ENCODE measurements at regions not wholly inside any gene's neighbourhood (a gene's known extent, or its start where the extent isn't known, plus 50 kb on each side); places are given as distances from the start of the nearest gene placed in this dataset.

DNA sequence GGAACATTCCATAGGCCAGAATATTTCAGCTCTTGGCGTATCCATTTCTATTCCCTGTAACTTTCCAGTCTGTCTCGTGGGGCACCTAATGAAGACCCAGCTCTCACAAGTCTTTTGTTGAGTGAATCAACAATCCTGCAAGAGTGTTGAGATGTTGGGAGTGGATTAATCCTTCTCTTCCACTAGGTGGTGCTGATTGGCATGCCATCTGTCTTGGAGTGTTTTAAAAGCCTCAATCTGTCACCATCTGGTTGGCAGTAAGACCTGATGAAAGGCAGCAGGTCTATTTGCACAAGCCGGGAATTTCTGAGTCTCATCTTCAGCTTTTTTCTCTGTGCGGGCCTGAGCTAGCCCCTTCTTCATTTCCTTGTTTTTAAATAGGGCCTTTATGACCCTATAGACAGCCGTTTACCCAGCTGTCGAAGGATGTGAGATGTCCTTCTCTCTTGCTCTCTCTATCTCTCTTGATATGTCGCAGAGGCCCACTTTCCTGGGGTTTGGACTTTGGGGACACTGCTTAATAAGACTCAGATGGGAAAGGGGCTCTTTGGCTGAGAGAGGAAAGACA, 180.5 kb downstream of the ZNF365 start:
- H3K4me1 Mint-ChIP-seq (ENCODE audit: low read depth): no peaks in the 10 kb centered on the region
- H3K27ac Mint-ChIP-seq: no peak overlapping the region
- H3K9me3 Mint-ChIP-seq (ENCODE audit: low read depth): no peaks in the 10 kb centered on the region
- peaks cover 4% of the 10 kb centered on the region for H3K27me3 Mint-ChIP-seq
- H3K36me3 Mint-ChIP-seq: no peaks in the 10 kb centered on the region
- no peak overlapping the region for H3K4me3 Mint-ChIP-seq

DNA sequence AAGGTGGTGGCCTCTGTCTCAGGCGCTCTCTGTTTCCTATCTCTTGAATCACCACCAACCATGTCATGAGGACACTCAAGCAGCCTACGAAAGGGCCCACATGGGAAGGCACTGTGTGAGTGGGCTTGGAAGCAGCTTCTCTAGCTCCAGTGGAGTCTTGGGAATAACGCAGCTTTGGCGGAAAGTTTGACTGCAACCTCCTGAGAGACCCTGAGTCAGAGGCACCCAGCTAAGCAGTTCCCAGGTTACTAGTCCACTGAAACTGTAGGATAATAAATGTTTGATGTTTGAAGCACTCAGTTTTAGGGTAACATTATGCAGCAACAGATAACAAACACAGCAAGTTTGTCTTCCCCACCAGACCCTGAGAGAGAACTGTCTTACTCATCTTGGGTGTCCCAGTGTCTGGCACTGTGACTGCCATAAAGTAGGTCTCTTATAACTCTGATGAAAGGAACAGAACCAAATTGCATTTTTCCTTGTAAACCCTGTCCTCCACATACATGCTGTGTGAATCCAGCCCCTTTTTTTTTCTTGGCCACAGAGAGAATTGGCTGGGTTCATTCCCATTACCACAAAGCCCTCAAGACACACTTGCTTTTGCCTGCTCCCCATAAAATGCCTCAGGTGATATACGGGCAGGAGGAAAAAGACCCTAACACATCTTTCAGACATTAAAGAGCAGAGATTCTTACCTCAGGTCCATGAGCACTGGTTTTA, 185.5 kb downstream of the ZNF365 start:
- H3K4me1 Mint-ChIP-seq (ENCODE audit: low read depth): no peaks in the 10 kb centered on the region
- H3K9me3 Mint-ChIP-seq (ENCODE audit: low read depth): no peaks in the 10 kb centered on the region
- H3K27ac Mint-ChIP-seq: no peak overlapping the region
- no peak overlapping the region for H3K4me3 Mint-ChIP-seq
- peaks cover 4% of the 10 kb centered on the region for H3K27me3 Mint-ChIP-seq
- H3K36me3 Mint-ChIP-seq: no peaks in the 10 kb centered on the region

- H3K36me3 Mint-ChIP-seq: no peaks in the 10 kb centered on the region
- no peak overlapping the region for H3K27ac Mint-ChIP-seq
- H3K9me3 Mint-ChIP-seq (ENCODE audit: low read depth): no peaks in the 10 kb centered on the region
- H3K27me3 Mint-ChIP-seq: peaks cover 4% of the 10 kb centered on the region
- no peak overlapping the region for H3K4me3 Mint-ChIP-seq
- no peaks in the 10 kb centered on the region for H3K4me1 Mint-ChIP-seq (ENCODE audit: low read depth)
Measured at GRCh38 chr10:62560201-62560819, 186.1 kb downstream of the ZNF365 start.

DNA sequence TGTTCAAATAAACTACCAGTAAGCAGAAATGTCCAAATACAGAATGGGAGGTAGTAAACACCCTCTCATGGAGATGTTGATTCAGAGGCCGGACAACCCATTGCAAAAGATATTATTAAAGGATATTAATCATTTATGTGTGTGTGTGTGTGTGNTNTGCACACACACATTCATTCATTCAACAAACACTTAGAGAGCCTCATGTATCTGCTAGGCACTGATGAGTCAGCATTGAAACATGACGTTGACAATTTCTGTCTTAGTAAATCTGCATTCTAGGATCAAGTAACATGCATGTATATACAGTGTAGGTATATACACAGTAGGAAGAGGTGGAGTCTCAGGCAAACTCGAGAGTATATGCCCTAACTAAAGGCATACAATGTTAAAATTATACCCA, 187.0 kb downstream of the ZNF365 start:
- Mint-ChIP-seq H3K4me1 (ENCODE audit: low read depth) (no peaks in the 10 kb centered on the region), H3K4me3 (no peak overlapping the region), H3K27ac (no peak overlapping the region), H3K27me3 (peaks cover under 1% of the 10 kb centered on the region), H3K9me3 (ENCODE audit: low read depth) (no peaks in the 10 kb centered on the region), H3K36me3 (no peaks in the 10 kb centered on the region)

DNA sequence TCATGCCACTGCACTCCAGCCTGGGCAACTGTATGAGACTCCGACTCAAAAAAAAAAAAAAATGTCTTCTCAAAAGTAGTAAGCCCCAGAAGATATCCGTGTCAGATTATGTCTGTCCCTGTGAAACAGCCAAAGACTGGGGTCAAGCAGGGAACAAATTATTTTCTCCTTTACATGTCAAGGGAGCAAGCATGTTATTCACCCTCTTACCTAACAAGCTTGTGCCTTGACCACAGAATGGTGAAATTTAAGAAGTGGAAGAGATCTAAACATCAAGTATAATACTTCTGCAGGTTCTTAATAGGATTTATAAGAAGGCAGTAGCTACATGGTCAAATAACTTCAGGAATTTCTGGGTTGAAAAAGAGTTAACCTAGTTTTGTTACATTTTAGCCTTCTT, 187.9 kb downstream of the ZNF365 start:
- H3K27me3 Mint-ChIP-seq: no peaks in the 10 kb centered on the region
- no peaks in the 10 kb centered on the region for H3K9me3 Mint-ChIP-seq (ENCODE audit: low read depth)
- H3K4me1 Mint-ChIP-seq (ENCODE audit: low read depth): no peaks in the 10 kb centered on the region
- H3K4me3 Mint-ChIP-seq: no peak overlapping the region
- no peaks in the 10 kb centered on the region for H3K36me3 Mint-ChIP-seq
- H3K27ac Mint-ChIP-seq: no peak overlapping the region

- Mint-ChIP-seq H3K9me3 (ENCODE audit: low read depth) (no peaks in the 10 kb centered on the region), H3K27me3 (no peaks in the 10 kb centered on the region), H3K27ac (no peak overlapping the region), H3K36me3 (no peaks in the 10 kb centered on the region), H3K4me3 (no peak overlapping the region), H3K4me1 (ENCODE audit: low read depth) (no peaks in the 10 kb centered on the region)
Measured at GRCh38 chr10:62562795-62563194, 188.6 kb downstream of the ZNF365 start.

DNA sequence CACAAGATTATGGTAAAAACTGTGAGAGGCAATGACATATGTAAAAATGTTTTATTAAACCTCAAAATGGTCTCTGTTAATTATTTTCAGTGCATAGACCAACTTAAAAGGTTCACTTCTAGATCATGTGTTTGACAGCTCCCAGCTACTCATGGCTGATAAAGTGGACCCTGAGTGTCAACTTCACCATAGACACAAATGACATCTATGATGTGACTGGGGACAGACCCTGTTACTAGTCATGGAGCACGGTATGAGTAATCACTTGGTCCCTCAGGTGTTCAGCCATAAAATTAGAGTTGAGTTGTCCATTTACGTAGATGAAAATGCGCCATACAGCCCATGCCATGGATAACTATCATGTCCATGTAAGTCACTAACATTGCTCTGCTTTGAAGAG, 199.8 kb downstream of the ZNF365 start:
- H3K27me3 Mint-ChIP-seq: no peaks in the 10 kb centered on the region
- no peak overlapping the region for H3K27ac Mint-ChIP-seq
- no peak overlapping the region for H3K4me3 Mint-ChIP-seq
- no peaks in the 10 kb centered on the region for H3K9me3 Mint-ChIP-seq (ENCODE audit: low read depth)
- H3K4me1 Mint-ChIP-seq (ENCODE audit: low read depth): no peaks in the 10 kb centered on the region
- no peaks in the 10 kb centered on the region for H3K36me3 Mint-ChIP-seq

- Mint-ChIP-seq H3K27me3 (no peaks in the 10 kb centered on the region), H3K9me3 (ENCODE audit: low read depth) (no peaks in the 10 kb centered on the region), H3K4me3 (no peak overlapping the region), H3K4me1 (ENCODE audit: low read depth) (no peaks in the 10 kb centered on the region), H3K36me3 (no peaks in the 10 kb centered on the region), H3K27ac (no peak overlapping the region)
Measured at GRCh38 chr10:62577076-62577475, 202.9 kb downstream of the ZNF365 start.

DNA sequence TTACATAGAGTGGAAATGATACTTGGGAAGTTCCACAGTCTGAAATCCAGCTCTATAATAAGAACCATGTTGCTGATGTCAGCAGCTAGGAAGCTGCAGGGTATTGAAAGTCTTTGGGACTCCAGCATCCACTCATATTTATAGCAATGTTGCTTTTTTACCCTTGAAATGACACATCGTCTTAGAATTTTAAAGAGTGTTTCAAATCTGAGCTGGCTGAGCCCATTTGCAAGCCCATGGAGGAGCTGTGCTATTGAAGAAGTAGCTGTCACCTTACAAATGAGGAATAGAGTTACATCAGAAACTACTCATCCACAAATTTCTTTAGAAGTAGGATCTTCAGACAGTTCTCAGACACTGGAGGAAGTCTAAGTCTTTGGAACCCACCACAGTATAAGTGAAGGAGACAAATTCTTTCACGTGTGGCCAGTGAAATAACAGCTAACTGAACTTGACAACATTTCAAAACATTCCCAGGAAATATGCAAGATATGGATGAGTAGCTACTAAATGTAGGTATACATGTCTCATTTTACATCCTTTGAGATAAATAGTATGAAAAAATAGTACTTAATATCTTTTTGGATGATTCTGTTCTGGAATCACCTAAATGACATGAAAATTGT, 203.6 kb downstream of the ZNF365 start:
- Mint-ChIP-seq H3K4me1 (ENCODE audit: low read depth) (no peaks in the 10 kb centered on the region), H3K36me3 (no peaks in the 10 kb centered on the region), H3K27ac (no peak overlapping the region), H3K4me3 (no peak overlapping the region), H3K9me3 (ENCODE audit: low read depth) (no peaks in the 10 kb centered on the region), H3K27me3 (no peaks in the 10 kb centered on the region)

GRCh38 chr10:62578301-62578700, 204.1 kb downstream of the ZNF365 start:
- no peaks in the 10 kb centered on the region for H3K9me3 Mint-ChIP-seq (ENCODE audit: low read depth)
- no peaks in the 10 kb centered on the region for H3K4me1 Mint-ChIP-seq (ENCODE audit: low read depth)
- H3K4me3 Mint-ChIP-seq: no peak overlapping the region
- H3K27me3 Mint-ChIP-seq: no peaks in the 10 kb centered on the region
- no peaks in the 10 kb centered on the region for H3K36me3 Mint-ChIP-seq
- H3K27ac Mint-ChIP-seq: no peak overlapping the region

DNA sequence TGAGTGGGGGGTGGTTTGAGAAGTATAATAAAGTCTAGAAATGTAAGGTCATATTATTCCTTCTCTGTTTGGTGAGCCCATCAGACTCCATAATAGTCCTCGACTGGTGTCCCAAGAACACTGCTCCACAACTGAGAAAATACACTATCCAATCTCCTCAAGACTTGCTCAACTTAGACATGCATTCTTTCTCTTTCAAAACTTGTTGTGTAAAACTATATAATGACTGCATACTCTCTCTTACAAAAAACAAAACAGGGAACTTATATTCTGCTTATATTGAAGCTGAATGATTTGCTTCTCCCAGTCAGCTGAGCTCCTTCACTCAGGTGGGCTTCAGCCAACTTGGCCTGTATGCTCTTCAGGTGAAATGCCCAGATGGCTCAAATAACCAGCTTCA, 204.7 kb downstream of the ZNF365 start:
- H3K4me1 Mint-ChIP-seq (ENCODE audit: low read depth): no peaks in the 10 kb centered on the region
- H3K4me3 Mint-ChIP-seq: no peak overlapping the region
- H3K27ac Mint-ChIP-seq: no peak overlapping the region
- H3K27me3 Mint-ChIP-seq: no peaks in the 10 kb centered on the region
- no peaks in the 10 kb centered on the region for H3K9me3 Mint-ChIP-seq (ENCODE audit: low read depth)
- no peaks in the 10 kb centered on the region for H3K36me3 Mint-ChIP-seq

DNA sequence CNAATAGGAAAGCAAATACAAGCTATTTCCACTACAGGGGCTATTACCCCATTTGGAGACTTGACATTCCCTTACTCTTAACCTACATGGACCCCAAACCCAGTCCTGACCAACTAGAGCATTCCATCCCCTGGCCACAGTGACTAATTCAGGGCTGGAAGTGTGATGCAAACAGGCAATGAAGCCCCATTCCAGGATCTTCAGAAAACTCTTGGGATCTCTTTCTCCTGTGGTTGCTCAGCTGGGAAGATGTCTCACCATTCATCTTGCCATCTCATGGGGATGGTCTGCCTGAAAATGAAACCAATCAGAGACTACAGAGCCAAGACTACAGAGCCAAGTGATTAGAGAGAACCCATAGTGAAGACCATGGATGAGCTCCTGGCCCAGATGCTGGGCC, 206.2 kb downstream of the ZNF365 start:
- Mint-ChIP-seq H3K27me3 (no peaks in the 10 kb centered on the region), H3K27ac (no peak overlapping the region), H3K9me3 (ENCODE audit: low read depth) (no peaks in the 10 kb centered on the region), H3K4me1 (ENCODE audit: low read depth) (no peaks in the 10 kb centered on the region), H3K4me3 (no peak overlapping the region), H3K36me3 (no peaks in the 10 kb centered on the region)

DNA sequence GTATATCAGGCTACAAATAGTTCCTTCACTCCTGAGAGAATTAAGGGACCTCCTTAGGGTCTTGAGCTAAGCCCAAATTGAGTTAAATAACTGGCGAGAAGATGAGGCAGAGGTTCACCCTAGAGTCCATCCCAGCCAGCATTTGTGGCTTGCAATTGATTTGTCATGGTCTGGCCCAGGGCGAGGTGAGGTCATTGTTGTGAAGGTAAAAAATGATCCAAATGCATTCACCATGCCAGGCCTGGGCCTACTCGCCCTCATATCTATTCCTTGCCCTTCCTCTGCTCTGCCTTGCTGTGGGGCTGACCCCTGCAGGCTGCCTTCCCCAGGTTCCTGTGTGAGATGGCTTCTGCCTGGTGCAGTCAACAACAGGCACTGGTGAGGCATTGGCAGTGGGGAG, 207.2 kb downstream of the ZNF365 start:
- Mint-ChIP-seq H3K27ac (no peak overlapping the region), H3K27me3 (no peaks in the 10 kb centered on the region), H3K9me3 (ENCODE audit: low read depth) (no peaks in the 10 kb centered on the region), H3K36me3 (no peaks in the 10 kb centered on the region), H3K4me1 (ENCODE audit: low read depth) (no peaks in the 10 kb centered on the region), H3K4me3 (no peak overlapping the region)

DNA sequence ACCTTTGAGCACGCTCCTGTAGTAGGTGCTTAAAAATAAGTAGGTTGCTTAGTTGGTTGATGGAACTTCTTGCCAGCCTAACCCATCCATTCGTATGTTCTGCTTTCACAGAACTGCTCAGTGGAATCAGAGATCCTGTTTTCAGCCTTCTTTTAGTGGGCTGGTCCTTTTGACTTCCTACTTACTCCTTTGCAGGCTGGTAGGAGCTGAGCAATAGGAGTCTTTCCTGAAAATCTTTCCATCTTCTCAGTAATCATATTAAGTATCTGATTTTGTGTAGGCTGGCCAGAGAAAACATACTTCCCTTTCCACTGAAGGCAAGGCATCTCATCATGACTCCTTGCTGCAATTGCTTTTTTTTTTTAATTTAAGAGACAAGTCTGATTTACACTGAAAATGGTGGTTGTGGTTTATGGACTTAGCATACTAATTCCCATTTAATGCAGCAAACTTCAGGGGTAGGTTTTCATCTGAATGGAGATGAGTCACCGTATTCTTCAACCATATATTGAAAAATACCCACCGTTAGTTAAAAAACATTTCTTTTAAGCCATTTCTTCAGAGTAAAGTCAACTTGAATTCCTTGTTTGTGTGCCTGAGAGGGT, 208.0 kb downstream of the ZNF365 start:
- Mint-ChIP-seq H3K4me1 (ENCODE audit: low read depth) (no peaks in the 10 kb centered on the region), H3K27ac (no peak overlapping the region), H3K36me3 (no peaks in the 10 kb centered on the region), H3K9me3 (ENCODE audit: low read depth) (no peaks in the 10 kb centered on the region), H3K4me3 (no peak overlapping the region), H3K27me3 (no peaks in the 10 kb centered on the region)

- no peaks in the 10 kb centered on the region for H3K9me3 Mint-ChIP-seq (ENCODE audit: low read depth)
- H3K27ac Mint-ChIP-seq: no peak overlapping the region
- H3K4me3 Mint-ChIP-seq: no peak overlapping the region
- no peaks in the 10 kb centered on the region for H3K27me3 Mint-ChIP-seq
- H3K4me1 Mint-ChIP-seq (ENCODE audit: low read depth): no peaks in the 10 kb centered on the region
- H3K36me3 Mint-ChIP-seq: no peaks in the 10 kb centered on the region
Measured at GRCh38 chr10:62582804-62583208, 208.6 kb downstream of the ZNF365 start.

Data from activated naive CD8-positive, alpha-beta T cell (primary cell).